ENCODE measurements at regions not wholly inside any gene's neighbourhood (a gene's known extent, or its start where the extent isn't known, plus 50 kb on each side); places are given as distances from the start of the nearest gene placed in this dataset.
"Not testable (repeated sequence)": the region's sequence is repeated elsewhere in the genome, so short reads cannot be mapped to it uniquely, and the experiment has no call there.

GRCh38 chr10:34907743-34908430 lies 92.8 kb upstream of the PARD3 start:
- DNase-seq = no peak

- no peak for DNase-seq
Measured at GRCh38 chr10:34906067-34906965, 91.2 kb upstream of the PARD3 start.

GRCh38 chr10:34905200-34905927 lies 90.3 kb upstream of the PARD3 start:
- DNase-seq = no peak

GRCh38 chr10:34904191-34904590 lies 89.1 kb upstream of the PARD3 start:
- DNase-seq = no peak

- no peak for DNase-seq
Measured at GRCh38 chr10:34899161-34899560, 84.1 kb upstream of the PARD3 start.

GRCh38 chr10:34895977-34896376 lies 80.9 kb upstream of the PARD3 start:
- DNase-seq = no peak

GRCh38 chr10:34895046-34895445 lies 80.0 kb upstream of the PARD3 start:
- not testable (repeated sequence) for DNase-seq

- not testable (repeated sequence) for DNase-seq
Measured at GRCh38 chr10:34892521-34892920, 77.4 kb upstream of the PARD3 start.

GRCh38 chr10:34890939-34891338 lies 75.8 kb upstream of the PARD3 start:
- DNase-seq = no peak

- DNase-seq = no peak
Measured at GRCh38 chr10:34889004-34889869, 74.1 kb upstream of the PARD3 start.

GRCh38 chr10:34886906-34887642 lies 72.0 kb upstream of the PARD3 start:
- no peak for DNase-seq

GRCh38 chr10:34885898-34886297 lies 70.8 kb upstream of the PARD3 start:
- DNase-seq = no peak

- DNase-seq = no peak
Measured at GRCh38 chr10:34885011-34885410, 69.9 kb upstream of the PARD3 start.

- no peak for DNase-seq
Measured at GRCh38 chr10:34884272-34884952, 69.3 kb upstream of the PARD3 start.

- no peak for DNase-seq
Measured at GRCh38 chr10:34880817-34881216, 65.7 kb upstream of the PARD3 start.

- DNase-seq = not testable (repeated sequence)
Measured at GRCh38 chr10:34878651-34879050, 63.6 kb upstream of the PARD3 start.

- no peak for DNase-seq
Measured at GRCh38 chr10:34875061-34875460, 60.0 kb upstream of the PARD3 start.

- DNase-seq = no peak
Measured at GRCh38 chr10:34872820-34873219, 57.7 kb upstream of the PARD3 start.

- no peak for DNase-seq
Measured at GRCh38 chr10:34869135-34869836, 54.2 kb upstream of the PARD3 start.

- DNase-seq = no peak
Measured at GRCh38 chr10:34868589-34868988, 53.5 kb upstream of the PARD3 start.

- DNase-seq = no peak
Measured at GRCh38 chr10:34866848-34867247, 51.8 kb upstream of the PARD3 start.
